Activated CD4-positive, alpha-beta T cell treated with anti-CD3 and anti-CD28 coated beads, Interleukin-2, Interleukin-4, amounts not matched to agents 100 ng/mL and 50 ng/mL, durations not matched to agents 16 hours and 8 hours (primary cell): ENCODE measurements at regions not wholly inside any gene's neighbourhood (a gene's known extent, or its start where the extent isn't known, plus 50 kb on each side); places are given as distances from the start of the nearest gene placed in this dataset.
"Not testable (repeated sequence)": the region's sequence is repeated elsewhere in the genome, so short reads cannot be mapped to it uniquely, and the experiment has no call there.

Source experiments
- DNase-seq: peaks from one replicate; pipeline ENCODE4 v3.0.0-alpha.2; 2020; ENCODE audit warnings: low spot score

DNA sequence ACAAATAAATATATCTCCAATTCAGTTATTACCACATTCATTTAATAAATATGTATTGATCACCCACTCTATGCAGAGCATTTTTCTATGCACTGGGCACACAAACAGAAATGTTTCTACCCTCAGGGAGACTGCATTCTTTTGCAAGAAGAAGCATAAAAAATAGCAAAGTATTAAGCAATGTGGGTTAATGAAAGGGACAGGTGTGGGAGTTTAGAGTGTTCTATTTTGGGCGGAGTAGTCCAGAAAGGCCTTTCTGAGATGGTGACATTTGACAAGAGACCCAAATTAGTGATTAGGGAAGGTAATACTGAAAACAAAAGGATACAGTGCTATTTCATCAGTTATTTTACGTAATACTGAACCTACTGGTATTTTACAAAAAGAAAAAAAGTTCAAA, 394.3 kb upstream of the CHST9 start:
- DNase-seq, result no peak

DNA sequence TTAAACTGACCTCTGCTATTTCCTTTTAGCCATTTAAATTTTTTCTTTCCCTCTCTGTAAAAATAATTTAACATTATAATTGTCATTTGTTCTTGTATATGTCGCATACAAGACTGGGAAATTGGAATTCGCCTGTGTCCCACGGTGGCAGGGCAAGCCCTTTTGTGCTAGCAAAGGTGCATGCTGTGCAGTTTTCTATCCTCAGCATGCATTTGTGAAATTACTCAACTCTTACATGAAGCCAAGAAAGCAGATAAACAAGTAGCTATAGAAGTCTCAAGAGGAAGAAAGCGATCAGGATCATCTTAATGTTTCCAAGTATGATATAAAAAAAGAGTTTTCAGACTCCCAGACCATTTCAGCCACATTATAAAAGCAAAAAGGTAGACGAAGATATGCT, 392.6 kb upstream of the CHST9 start:
- DNase-seq, result no peak

DNA sequence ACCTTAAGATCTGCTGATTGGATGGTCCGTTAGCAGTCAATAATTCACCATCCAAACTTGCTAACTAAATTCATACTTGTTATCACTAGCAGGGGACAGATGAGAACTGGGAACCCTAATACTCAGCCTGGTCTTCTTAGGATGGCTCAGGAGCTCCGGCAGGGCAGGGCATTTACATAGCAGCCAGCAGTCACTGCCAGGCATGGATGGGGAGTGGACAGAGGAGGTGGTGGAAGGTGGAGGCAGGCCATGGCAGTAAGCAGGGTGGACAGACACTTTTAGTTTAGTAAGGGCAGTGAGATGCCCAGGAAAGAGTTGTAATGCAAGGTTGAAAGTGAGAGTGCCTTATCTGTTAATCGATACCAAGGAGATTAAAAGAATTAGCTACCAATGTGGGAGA, 392.2 kb upstream of the CHST9 start:
- no peak for DNase-seq

DNA sequence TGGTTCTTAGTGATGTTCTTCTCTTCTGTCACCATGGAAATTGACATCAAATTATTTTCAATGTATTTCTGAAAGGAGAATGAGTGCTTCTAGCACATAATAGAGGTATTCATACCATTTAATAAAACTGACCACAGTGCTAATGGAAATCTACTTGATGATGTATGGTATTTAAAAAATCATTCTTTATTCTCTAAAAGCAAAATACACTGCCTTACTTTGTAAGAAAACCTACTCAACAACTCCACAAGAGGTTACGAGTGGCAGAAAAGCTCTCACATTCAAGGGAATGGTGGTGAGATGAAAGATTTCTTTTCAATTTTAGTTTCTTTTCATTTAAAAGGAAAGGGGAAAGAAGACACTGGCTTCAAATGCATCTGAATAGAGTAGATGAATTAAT, 382.3 kb upstream of the CHST9 start:
- no peak for DNase-seq

DNA sequence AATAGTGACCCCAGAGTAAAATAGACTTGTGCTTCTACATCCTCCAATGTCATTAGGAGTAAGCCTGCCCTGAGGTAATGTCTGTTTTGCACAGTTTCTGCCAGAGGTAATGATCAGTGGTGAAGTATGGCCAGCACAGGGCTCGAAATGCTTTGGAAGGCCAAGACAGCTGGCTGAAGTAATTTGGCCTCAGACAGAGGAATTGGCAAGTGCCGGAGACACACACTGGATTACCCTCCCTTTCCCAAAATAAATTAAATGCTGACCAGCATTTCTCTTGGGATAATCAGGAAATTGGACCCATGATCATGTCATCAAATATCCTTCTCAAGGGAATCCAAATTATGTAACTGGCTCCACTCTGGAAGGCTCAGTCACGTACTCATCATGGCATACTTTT, 379.0 kb upstream of the CHST9 start:
- DNase-seq, result no peak

DNA sequence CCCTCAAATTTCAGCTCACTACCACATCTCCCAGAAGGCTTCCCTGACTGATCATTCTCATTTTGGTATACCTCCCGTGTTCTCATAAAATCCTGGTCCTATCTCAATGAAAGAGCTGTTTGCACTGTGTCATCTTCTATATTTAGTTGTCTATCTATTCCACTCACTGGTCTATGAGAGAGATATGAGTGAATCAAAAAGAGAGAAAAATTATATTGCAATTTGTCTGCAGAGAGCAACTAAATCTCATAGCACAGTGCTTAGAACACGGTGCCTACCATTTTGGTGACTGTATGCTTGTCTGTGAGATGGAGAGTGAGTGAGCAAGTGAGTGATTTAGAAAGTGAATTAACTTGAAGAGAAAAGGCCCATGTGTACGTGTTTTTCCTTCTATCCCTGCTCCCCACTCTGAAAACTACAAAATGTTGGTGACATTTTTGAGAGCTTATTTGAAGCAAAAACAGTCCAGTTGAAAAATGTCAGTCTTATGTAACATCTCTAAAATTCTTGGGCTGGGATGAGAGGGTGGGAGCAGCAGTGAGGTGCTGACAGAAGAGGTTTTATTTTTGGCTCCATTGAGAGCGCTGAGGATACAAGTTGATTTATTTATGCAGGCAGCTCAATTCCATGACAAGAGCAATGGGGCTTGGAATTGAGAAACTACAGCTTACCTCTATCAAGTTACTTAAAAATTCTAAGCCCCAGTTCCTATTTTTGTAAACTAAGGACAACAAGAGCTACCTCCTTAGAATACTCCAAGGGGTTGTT, 373.5 kb upstream of the CHST9 start:
- no peak for DNase-seq

DNA sequence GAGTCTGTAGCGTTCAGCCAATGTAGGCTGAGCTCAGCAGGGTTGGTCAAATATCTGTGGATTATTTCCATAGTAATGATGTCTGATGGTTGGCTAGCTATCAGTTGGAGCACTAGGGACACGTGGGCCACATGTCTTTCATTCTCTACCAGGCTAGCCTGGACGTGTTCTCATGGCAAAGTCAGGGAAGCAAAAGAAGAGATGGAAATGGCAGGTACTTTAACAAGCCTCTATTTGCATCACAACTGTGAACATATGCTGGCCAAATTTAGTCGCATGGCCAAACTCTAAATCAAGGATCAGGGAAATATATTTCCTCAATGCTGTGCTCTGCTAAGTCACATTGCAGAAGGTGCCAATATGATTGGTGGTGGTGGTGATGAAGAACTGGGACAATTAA, 371.6 kb upstream of the CHST9 start:
- DNase-seq, result no peak

DNA sequence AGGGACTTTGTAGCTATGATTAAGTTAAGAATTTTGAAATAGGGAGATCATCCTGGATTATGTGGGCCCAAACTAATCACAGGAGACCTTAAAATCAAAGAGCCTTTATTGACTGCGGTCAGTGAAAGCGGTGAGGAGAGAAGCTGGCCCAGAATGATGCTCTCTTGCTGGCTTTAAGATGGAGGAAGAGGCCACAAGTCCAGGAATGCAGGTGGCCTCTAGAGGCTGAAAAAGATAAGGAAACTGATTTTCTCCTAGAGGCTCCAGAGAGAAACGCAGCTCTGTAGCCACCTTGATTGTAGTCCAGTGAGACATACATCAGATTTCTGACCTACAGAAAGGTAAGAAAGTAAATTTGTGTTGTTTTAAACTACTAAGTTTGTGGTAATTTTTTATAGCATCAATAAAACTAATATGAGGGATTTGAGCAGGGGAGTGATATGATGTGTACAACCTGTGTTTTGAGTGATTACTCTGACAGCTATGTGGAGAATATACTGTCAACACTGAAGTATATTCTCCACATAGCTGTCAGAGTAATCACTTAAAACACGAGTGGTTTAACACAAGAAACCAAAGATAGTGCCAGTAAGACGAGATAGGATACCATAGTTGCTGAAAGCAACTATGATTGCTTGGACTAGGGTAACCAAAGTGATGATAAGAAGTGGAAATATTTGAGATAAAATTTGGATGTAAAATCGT, 364.4 kb upstream of the CHST9 start:
- DNase-seq, result no peak

DNA sequence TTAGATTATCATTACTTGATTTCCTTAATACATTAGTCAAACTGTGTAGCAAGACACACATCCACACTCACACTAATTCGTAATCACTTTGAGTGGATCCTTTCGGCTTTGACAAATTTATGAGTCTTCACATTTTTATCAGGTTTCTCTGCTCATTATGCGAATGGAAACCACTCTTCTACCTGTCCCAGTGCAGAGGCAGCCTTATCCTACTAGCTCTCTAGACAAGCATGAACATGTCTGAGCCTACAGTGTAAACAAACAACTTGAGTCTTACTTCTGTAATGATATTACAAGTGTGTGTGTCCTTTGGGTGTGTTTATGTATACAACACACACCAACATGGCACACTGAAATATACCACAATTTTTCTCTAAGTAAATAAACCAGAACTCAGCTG, 361.9 kb upstream of the CHST9 start:
- DNase-seq, result no peak

DNA sequence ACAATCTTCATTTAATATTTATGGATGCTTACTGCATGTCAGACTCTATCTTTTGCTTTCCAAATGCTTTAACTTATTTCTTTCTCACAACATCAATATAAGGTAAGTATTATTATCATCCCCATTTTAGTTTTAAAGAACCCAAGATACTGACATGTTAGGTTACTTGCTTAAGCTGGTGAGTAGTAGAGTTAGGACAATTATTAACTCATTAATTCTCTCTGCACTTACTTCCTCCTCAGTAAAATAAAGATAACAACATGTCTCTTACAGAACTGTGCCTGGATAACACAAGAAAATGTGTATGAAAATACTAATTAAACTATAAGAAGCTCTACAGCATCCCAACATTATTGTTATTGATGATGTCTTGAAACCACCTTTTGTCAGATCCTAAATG, 359.1 kb upstream of the CHST9 start:
- DNase-seq, result no peak

DNA sequence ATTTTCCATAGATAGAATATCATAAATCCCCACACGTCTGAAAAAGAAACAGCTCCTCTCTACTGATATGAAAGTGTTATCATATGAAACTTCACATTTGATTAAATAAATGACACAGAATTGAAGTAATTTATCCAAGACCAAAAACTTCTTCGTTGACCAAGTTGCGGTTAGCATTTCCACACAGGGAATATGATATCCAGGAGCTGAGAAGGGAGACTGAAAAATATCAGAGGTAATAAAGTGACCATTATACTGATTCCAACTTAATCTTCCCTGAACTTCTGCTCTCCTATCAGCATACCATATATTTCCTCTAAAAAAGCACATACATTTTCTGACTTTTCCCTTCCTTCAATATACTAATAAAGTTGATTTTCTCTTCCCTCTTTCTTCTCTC, 356.2 kb upstream of the CHST9 start:
- no peak for DNase-seq

DNA sequence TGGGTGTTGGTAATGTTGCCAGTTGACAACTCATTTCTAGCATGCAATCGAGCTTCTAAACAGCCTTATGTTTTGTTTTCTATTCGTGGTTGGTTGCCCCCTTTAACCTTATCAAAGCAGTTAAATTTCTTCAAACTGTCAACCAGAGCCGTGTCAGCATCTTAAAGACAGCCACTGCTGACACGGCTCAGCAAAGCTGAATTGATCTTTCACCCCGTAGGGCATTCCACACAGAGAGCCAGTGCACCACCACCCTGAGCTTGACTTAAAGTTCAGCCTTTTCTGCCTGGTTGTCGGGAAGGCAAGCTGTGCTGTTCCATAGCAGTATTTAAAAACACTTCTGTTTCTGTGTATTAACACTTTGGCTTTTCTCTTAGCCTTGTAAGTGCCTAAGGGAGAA, 355.0 kb upstream of the CHST9 start:
- DNase-seq, result no peak

DNA sequence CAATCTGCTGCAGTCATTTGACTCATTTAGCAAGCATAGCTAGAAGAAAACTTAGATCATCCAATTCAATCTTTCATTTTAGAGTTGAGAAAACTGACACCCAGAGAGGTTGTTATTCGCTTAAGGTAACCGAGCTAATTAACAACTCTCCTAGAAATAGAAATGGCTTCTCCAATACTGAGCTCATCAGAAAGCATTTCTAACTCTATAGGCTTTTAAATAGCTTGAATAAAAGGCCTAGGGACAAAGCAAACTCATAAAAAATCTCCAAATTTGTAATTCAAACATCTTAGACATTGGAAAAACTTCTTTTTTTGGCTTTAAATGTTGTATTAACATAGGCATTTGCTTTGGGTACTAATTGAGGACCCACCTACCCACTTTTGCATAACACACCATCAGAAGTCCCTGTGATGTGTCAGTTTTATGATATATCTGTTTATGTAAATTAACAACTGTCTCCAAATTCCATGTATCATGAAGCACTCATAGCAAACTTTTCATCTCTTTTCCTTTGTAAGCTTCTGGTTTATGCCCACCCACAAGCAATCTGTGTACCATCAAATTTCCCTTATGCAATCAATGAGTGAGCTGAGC, 343.9 kb upstream of the CHST9 start:
- no peak for DNase-seq

DNA sequence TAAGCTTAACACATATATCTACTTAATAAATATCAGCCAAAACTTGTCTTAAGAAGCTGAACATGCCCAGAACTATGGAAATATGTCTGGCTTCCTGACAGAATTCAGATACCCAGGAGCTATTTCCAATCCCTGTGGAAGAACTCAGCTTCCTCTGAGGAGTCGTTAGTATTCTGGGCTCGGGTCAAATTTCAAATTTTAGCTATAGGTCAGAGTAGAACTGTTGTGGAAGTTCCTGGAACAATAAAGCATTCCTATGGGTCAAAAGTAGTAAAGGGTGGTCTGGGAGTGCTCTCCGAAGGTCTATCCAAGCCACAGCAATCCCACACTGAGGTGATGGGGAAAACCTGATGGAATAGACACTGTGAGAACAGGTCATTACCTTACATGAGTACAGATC, 342.7 kb upstream of the CHST9 start:
- DNase-seq, result no peak

DNA sequence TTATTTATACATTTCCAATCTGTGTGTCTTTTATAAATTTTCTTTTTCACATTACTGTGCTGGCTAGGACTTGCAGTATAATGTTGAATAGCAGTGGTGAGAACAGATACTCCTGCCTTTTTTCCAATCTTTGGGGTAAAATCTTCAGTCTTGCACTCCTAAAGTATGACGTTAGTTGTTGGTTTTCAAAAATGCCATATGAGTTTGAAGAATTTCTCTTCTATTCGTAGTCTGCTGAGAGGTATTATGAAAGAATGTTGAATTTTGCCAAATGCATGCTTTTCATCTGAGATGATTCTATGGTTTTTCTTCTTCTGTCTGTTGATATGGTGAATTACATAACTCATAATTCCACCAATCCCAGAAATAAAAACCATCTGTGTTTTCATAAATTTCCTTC, 335.3 kb upstream of the CHST9 start:
- DNase-seq, result no peak

DNA sequence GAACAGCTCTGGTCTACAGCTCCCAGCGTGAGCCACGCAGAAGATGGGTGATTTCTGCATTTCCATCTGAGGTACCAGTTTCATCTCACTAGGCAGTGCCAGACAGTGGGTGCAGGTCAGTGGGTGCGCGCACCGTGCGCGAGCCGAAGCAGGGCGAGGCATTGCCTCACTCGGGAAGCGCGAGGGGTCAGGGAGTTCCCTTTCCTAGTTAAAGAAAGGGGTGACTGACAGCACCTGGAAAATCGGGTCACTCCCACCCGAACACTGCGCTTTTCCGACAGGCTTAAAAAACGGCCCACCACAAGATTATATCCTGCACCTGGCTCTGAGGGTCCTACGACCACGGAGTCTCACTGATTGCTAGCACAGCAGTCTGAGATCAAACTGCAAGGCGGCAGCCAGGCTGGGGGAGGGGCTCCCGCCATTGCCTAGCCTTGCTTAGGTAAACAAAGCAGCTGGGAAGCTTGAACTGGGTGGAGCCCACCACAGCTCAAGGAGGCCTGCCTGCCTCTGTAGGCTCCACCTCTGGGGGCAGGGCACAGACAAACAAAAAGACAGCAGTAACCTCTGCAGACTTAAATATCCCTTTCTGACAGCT, 325.0 kb upstream of the CHST9 start:
- not testable (repeated sequence) for DNase-seq

DNA sequence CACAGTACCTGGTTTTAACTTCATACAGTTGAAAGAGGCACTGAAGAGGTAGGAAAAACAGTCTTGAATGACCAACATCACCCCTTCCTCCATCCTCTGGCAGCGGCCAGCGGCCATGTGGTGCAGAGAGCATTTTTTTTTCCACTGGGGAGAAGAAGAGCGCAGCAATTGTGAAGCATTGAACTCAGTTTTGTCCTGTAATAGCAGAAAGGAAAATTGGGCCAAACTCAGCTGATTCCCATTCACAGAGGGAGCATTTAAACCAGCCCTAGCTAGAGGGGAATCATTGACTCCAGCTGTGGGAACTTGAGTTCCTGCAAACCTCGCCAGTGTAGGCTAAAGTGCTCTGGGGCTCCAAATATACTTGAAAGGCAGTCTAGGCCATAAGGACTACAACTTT, 316.6 kb upstream of the CHST9 start:
- DNase-seq, result no peak

DNA sequence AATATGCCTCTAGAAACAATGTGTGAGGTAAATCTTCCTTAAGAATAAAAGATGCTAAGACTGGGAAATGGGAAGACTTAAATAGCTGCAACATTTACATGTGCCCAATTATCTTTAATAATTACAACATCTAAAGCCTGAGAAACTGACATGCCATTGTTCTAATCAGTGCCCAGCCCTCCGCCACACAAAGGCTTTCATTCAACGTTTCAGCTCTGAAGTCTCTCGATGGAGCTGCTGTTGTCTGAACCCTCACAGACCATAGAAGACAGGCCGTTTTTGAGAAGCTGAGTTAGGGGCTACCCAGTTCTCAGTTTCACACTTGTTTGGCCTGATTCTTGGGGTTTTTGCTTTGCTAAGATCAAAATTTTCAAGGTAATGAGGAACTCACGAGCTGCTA, 315.4 kb upstream of the CHST9 start:
- no peak for DNase-seq

DNA sequence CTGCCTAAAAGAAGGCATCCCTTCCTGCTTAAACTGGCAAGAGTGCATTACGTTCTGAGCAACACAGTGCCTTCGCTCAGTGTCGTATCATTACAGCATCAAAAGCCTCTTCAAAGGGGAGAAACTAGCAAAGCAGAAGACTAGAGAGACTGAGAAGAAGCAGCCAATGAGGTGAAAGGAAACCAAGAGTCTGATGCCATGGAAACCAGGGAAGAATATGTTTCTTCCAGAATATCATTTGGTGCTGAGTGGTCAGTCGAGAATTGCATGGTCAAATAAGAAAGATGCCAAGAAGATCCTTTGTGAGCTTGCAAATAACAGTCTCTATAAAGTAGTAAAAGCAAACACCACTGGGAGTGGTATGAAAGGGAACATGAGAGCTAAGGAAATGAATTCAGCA, 312.1 kb upstream of the CHST9 start:
- no peak for DNase-seq

DNA sequence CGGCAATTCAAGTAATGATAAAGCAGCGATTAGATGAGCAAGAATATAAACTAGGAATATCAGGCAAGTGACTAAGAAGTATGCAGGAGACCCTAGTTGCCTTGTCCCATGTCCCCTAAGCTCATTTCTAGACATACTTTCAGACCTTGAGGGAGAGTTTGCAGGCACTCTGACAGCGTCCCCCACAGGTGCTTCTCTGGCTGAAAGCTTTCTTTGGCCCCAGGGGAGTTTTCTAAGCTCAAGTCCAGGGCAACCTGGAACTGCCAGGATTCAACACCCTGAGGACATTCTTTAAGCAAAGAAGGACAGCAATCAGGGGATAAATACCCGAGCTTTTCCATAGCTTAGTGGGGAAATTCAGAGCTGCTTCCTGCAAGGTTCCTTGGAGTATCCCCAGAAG, 308.1 kb upstream of the CHST9 start:
- no peak for DNase-seq

DNA sequence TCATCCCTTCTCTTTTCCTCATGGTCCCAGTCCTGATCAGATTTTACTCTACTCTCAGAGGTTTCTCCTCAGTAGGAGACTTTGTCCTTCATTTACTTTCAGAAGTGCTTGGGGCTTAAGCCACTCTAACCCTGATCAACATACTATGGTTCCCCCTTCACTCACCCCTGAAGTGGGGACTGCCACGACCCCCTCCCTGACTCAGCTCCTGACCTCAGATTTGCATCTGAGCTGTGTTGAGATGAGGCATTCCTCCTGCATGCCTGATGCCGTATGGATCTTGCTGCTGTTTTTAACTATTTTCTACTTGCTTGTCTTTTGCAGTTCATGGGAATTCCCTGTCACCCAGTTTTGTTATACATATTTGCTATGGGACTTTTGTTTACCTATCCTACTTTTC, 306.7 kb upstream of the CHST9 start:
- no peak for DNase-seq

DNA sequence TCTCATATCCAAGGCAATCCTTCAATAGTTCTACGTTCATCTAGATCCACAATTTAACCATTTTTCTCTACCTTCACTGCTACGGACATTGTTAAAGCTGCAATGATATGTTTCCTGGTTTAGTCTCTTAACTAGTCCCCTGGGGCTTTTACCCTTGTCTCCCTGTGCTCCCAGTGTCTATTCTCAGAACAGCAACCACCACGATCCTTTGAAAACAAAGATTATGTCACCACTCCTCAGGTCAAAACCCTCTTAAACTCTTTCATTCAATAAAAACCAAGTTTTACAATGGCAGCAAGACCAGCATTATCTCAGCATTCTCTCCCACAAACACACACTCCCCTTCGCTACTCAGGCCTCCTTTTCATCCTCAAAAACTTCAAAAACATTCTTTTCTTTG, 298.2 kb upstream of the CHST9 start:
- DNase-seq, result no peak

DNA sequence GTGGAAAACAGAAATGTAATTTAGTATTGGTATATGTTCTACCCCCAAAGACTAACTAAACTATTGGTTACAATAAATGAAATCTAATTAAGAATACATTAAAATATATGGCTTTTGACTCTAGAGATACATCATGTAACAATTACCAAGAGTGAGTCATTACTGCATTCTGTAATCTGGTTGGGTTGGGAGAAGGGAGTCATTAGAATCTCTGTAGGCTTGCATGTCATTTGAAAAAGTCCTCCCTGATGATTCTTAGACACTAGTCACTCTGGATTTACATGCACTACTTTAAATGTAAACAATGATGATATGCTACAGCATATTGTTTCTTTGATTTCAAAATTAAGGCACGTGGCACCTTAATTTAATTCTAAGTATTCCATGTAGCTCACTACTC, 293.4 kb upstream of the CHST9 start:
- DNase-seq, result no peak
